OCI-LY7 (cell line): ENCODE measurements at regions not wholly inside any gene's neighbourhood (a gene's known extent, or its start where the extent isn't known, plus 50 kb on each side); places are given as distances from the start of the nearest gene placed in this dataset.

Experiments
- BruUV-seq: library from RNA; stranded (reverse); fragments of 400-500 nt; replicated peaks from 2 replicates; lab custom pipeline; 2021; lab: Mats Ljungman, UMichigan
- CTCF ChIA-PET: fragments of 300-600 bp; sonication (Branson Sonifier 250); formaldehyde crosslinking; loops from one replicate; lab custom pipeline; 2022; ENCODE audit warnings: antibody characterized with exemption; ENCODE audit not compliant: unreplicated experiment; lab: Charles Lee
- POLR2A ChIA-PET: fragments of 300-600 bp; sonication (Branson Sonifier 250); formaldehyde crosslinking; loops from one replicate; lab custom pipeline; 2022; ENCODE audit warnings: antibody characterized with exemption; lab: Charles Lee
- DNase-seq: peaks from one replicate; pipeline ENCODE4 v3.0.0-alpha.2; 2015; ENCODE audit warnings: low spot score
- H2AFZ ChIP-seq: fragments of 200-600 bp; sonication (generic), shearing (Covaris generic); 2 replicates; pipeline ENCODE4 v1.6.1; 2014; ENCODE audit warnings: mild to moderate bottlenecking, antibody characterized with exemption, low read length, moderate library complexity
- H3K27ac ChIP-seq: fragments of 200-600 bp; sonication (generic); 2 replicates; pipeline ENCODE4 v1.5.1; 2014; ENCODE audit warnings: mixed run types, low read depth, mild to moderate bottlenecking, moderate library complexity, low read length, inconsistent platforms; ENCODE audit not compliant: poor library complexity, severe bottlenecking
- H3K36me3 ChIP-seq: fragments of 200-600 bp; sonication (generic); 2 replicates; pipeline ENCODE4 v1.6.1; 2014; ENCODE audit warnings: mild to moderate bottlenecking, antibody characterized with exemption, low read length, moderate library complexity, mixed read lengths; ENCODE audit not compliant: insufficient read depth
- H3K4me1 ChIP-seq: fragments of 200-600 bp; sonication (generic); 2 replicates; pipeline ENCODE4 v1.5.1; 2014; ENCODE audit warnings: mild to moderate bottlenecking, low read length; ENCODE audit not compliant: insufficient read depth, poor library complexity, severe bottlenecking
- H3K4me2 ChIP-seq: fragments of 200-600 bp; sonication (generic); 2 replicates; pipeline ENCODE4 v1.6.1; 2014; ENCODE audit warnings: mild to moderate bottlenecking, low read length
- H3K4me3 ChIP-seq: fragments of 200-600 bp; sonication (generic); 2 replicates; pipeline ENCODE4 v1.5.1; 2014; ENCODE audit warnings: mild to moderate bottlenecking, low read depth, low read length; ENCODE audit not compliant: poor library complexity, severe bottlenecking
- H3K79me2 ChIP-seq: fragments of 200-600 bp; sonication (generic); 2 replicates; pipeline ENCODE4 v1.6.1; 2016; ENCODE audit warnings: low read depth, mild to moderate bottlenecking, low read length, moderate library complexity, mixed read lengths; ENCODE audit not compliant: insufficient read depth
- H3K9me2 ChIP-seq: fragments of 200-600 bp; sonication (generic); 2 replicates; pipeline ENCODE4 v1.6.1; 2016; ENCODE audit warnings: mild to moderate bottlenecking, low read length, mixed read lengths; ENCODE audit not compliant: insufficient read depth
- H3K9me3 ChIP-seq: fragments of 200-600 bp; sonication (generic); 2 replicates; pipeline ENCODE4 v1.6.1; 2014; ENCODE audit warnings: mild to moderate bottlenecking, mixed run types, low read length, mixed read lengths
- H4K20me1 ChIP-seq: fragments of 200-600 bp; sonication (generic); 2 replicates; pipeline ENCODE4 v1.6.1; 2014; ENCODE audit warnings: mild to moderate bottlenecking, antibody characterized with exemption, low read length, moderate library complexity, mixed read lengths; ENCODE audit not compliant: insufficient read depth
- CTCF ChIP-seq: fragments of 200-600 bp; sonication (generic); conservative IDR thresholded peaks from 2 replicates; pipeline ENCODE4 v1.5.1; 2014; ENCODE audit warnings: mild to moderate bottlenecking, antibody characterized with exemption, low read length, moderate library complexity, mixed read lengths
- EZH2phosphoT487 ChIP-seq: fragments of 200-600 bp; sonication (generic); IDR thresholded peaks from 2 replicates; pipeline ENCODE4 v1.6.1; 2018; ENCODE audit warnings: low read depth, borderline replicate concordance, mild to moderate bottlenecking, mixed run types, antibody characterized with exemption, low read length, moderate library complexity, mixed read lengths
- intact Hi-C: fragments of 100-400 bp; cut with micrococcal nuclease; formaldehyde crosslinking; loops from one replicate; pipeline ENCODE4 v1.10.0; 2022; ENCODE audit not compliant: unreplicated experiment

DNA sequence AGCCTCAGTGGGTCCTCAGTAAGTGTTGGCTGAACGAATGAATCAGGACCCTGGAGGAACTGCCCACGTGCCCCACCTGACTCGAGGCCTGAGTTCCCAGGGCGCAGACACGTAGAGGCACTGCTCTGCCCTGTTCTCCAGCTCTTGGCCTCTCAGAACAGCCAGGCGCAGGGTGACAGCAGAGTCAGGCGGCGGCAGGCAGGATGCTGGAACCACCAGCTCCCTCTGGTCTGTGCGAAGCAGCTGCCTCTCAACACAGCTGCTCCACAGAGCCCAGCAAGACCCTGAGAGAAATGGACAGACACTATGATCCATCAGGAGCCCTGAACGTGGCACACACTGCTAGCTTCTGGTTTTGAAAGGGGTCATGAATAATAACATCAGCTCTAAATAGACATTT, 53.1 kb upstream of the BCO1 start:
- intact Hi-C loops = no loop called here
- POLR2A ChIA-PET = interaction anchor here (0.6 kb wide), 2 partner anchors 33 to 360 kb away, joined by 3 read pairs; no protein-coding TSS in a partner anchor
- H3K27ac ChIP-seq = no peak overlapping the region
- no peak overlapping the region for H3K4me2 ChIP-seq
- no peaks in the 10 kb centered on the region for H3K9me2 ChIP-seq
- BruUV-seq = no TSS peak
- CTCF ChIA-PET = no interaction called here
- no peaks in the 10 kb centered on the region for H3K36me3 ChIP-seq
- H3K4me3 ChIP-seq = no peak overlapping the region
- TF ChIP-seq CTCF (no peak), EZH2phosphoT487 (no peak)
- no peaks in the 10 kb centered on the region for H3K79me2 ChIP-seq
- no peaks in the 10 kb centered on the region for H3K9me3 ChIP-seq
- DNase-seq = no peak
- H2AFZ ChIP-seq = no peak overlapping the region
- no peaks in the 10 kb centered on the region for H3K4me1 ChIP-seq
- H4K20me1 ChIP-seq = no peaks in the 10 kb centered on the region

GRCh38 chr16:81181013-81181720, 57.3 kb upstream of the BCO1 start:
- Histone ChIP-seq H3K9me3 (no peaks in the 10 kb centered on the region), H4K20me1 (no peaks in the 10 kb centered on the region), H3K4me1 (no peaks in the 10 kb centered on the region), H3K4me2 (no peak overlapping the region), H2AFZ (no peak overlapping the region), H3K27ac (no peak overlapping the region), H3K9me2 (no peaks in the 10 kb centered on the region), H3K79me2 (no peaks in the 10 kb centered on the region), H3K36me3 (no peaks in the 10 kb centered on the region), H3K4me3 (no peak overlapping the region)
- ChIA-PET POLR2A (no interaction called here), CTCF (no interaction called here)
- intact Hi-C loops = no loop called here
- no TSS peak for BruUV-seq
- TF ChIP-seq EZH2phosphoT487 (no peak), CTCF (no peak)
- DNase-seq = no peak

DNA sequence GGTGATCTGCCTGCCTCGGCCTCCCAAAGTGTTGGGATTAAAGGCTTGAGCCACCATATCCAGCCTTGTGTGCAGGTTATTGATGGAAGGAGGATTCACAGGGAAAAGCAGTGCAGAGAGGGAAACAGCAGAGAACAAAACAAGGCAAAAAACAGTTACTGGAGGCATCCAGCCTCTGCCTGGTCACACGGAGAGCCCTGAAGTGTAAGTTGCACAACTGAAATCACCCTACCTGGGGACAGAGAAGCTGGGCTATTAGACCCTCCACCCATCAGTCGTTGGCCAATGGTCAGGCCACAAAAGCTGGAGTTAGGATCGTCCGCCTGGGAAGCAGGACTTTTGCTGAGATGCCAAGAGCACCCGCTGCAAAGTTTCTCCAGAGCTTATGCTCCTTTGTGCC, 57.9 kb upstream of the BCO1 start:
- Histone ChIP-seq H3K36me3 (no peaks in the 10 kb centered on the region), H3K4me2 (no peak overlapping the region), H4K20me1 (no peaks in the 10 kb centered on the region), H3K4me1 (no peaks in the 10 kb centered on the region), H2AFZ (no peak overlapping the region), H3K4me3 (no peak overlapping the region), H3K27ac (no peak overlapping the region), H3K9me2 (no peaks in the 10 kb centered on the region), H3K9me3 (no peaks in the 10 kb centered on the region), H3K79me2 (no peaks in the 10 kb centered on the region)
- POLR2A ChIA-PET = no interaction called here
- CTCF ChIA-PET = no interaction called here
- intact Hi-C loops = no loop called here
- no peak for DNase-seq
- BruUV-seq = no TSS peak
- TF ChIP-seq CTCF (no peak), EZH2phosphoT487 (no peak)
